Anterior cingulate cortex (tissue), 58 donors: ENCODE measurements at regions not wholly inside any gene's neighbourhood (a gene's known extent, or its start where the extent isn't known, plus 50 kb on each side); places are given as distances from the start of the nearest gene placed in this dataset.
A peak's percentile ranks its signal among the peaks of the same experiment; 100 is the strongest.

ENCODE experiments used
- DNase-seq, 58 donors: peaks; one replicate each; lab custom pipeline; 2025; lab: John Stamatoyannopoulos, UW

DNA sequence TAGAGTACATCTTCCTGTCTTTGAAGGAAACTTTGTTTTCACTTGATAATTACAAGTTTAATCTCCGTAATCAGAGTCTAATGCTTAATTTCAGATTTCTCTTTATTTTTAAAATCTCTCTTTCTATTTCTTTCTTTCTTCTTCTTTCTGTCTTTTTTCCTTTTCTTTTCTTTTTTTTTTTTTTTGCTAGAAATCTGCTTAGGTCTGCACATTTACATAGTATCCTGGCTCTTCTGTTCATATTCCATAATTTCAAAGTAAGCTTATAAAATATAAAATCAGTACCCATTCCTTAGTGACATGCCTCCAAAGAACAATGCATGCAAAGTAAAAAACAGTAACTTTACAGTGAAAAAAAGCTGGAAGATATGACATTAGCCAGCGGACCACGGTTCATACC lies 601.7 kb upstream of the VSTM2A start:
- DNase-seq, result no peak

DNA sequence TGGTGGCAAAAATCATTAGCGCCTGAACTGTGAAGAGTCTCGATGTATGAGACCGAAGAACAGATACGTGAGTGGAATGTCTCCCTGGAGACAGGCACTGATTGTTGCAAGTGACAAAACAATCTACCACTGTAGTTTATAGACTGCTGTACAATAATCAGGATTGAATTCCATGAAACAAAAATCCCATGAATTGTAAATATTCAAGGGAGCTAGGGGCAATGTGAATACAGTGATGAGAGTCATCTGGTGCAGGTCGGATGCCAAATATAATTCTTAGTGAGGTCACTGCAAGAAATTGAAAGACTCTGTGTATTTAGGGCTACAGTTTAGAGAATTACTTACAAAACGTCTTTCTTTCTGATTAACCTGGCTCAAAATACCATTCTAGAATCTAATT lies 594.4 kb upstream of the VSTM2A start:
- no peak for DNase-seq

DNA sequence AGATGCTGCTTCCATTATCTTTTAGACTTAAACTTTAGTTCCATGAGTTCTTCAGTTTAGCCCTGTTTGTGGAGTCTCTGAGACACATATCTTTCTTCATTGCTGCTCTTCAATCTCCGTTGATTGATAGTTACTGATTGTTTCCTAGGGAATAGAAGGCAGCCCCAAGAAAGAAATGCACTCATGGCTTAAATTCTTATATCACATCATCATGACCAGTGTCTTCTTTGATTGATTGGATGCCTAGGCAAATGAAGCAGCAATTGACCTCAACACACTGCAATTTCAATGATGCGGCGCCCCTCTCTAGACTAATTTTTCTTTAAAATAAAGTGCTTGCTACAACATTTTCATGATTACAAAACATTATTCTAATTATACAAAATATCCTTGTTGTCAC lies 576.5 kb upstream of the VSTM2A start:
- DNase-seq, result no peak

DNA sequence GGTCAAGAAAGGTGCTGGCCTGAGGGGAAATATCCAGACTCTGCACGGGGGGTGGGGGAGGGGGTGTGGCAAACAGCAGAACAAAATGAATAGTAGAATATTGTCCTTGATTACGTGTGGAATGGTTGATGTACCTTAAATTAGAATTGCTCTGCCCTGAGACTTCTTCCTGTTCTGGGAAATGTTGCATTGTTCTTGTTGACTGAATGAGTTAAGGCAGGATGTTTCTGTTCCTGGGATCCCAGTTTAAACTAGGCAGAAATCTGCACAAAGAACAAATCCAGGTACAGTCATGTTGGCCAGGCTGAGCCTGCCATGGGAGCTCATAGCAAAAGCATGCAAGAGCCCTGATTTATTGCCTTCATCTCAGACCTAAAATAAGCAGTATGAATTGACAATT lies 558.7 kb upstream of the VSTM2A start:
- DNase-seq, result no peak

DNA sequence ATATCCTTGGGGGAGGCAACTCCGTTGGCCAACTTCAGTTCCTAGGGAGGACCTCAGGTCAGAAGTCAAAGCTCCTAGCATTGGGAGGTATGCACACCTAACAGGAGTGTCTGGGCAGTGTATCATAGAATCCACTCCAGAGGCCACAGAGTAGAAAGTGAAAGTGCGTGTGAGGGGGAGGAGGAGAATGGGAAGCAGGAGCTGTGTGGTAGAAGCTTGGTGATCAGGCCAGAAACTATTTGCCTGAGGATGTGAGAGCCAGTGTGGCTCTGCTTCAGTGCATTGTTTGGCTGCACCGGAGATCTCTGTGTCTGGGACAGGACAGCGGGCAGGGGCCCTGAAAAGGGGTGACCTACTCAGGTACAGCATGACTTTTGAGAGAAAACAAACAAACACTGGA lies 557.4 kb upstream of the VSTM2A start:
- DNase-seq, result no peak

DNA sequence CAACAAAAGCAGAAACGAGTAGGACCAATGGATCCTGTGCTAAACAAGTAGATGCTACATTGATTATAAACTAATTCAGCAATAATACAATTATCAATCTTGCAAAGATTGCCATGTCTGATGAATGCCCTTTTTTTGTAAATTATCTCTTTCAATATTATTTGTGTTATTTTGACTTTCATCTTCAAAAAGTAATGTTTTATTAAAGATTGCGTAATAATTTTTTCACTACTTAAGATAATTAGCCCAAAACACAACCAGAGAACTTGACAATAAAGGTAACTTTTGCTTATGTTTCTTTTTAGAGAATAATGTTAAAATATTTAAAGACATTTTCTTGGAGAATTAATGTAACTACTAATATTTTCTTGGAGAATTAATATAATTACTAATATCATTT lies 553.8 kb upstream of the VSTM2A start:
- no peak for DNase-seq

DNA sequence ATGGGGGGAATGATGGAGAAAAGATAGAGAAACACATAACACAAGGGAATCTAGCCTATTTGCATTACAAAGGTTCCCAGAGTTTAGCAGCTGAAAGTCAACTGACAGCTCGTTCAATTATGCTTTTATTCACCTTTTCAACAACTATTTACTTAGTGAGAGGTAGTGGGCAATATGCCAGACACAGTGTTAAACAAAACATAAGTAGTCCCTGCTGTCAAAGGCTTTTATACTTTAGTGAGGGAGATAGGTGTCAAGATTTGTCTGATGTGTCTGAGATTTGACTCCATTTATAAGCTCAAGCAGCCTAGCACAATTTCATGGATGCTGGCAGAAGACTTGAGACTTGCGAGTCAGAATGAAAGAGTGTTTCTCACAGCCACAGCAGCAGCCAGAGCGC lies 549.0 kb upstream of the VSTM2A start:
- no peak for DNase-seq

DNA sequence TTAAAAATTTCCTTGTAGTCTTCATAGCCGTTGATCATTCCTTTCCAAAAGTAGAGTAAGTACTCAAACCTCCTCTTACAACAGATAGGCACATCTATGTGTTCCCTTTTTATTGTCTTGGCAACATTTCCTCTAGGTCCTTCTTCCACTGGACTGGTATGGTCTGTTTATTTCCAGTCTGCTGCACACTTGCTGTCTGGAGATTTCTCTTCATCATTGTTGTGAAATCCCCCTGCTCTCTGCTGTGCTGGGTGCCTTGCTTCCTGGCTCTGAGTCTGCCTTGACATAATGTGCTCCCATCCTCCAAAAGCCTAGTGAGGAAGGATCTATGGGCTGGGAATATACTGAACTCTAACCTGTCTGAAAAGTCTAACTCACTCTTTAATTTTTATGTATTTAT lies 545.3 kb upstream of the VSTM2A start:
- DNase-seq, result no peak

DNA sequence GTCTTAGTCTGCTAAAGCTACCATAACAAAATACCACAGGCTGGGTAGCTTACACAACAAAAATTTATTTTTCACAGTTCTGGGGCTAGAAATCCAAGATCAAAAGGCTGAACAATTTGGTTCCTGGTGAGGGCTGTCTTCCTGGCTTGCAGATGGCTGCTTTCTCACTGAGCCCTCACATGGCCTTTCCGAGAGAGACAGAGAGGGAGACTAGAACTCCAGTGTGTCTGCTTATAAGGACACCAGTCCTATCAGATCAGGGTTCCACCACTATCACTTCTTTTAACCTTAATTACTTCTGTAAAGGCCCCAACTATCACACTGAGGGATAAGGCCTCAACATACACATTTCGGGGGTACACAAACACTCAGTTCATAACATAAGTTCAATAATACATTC lies 527.4 kb upstream of the VSTM2A start:
- no peak for DNase-seq

DNA sequence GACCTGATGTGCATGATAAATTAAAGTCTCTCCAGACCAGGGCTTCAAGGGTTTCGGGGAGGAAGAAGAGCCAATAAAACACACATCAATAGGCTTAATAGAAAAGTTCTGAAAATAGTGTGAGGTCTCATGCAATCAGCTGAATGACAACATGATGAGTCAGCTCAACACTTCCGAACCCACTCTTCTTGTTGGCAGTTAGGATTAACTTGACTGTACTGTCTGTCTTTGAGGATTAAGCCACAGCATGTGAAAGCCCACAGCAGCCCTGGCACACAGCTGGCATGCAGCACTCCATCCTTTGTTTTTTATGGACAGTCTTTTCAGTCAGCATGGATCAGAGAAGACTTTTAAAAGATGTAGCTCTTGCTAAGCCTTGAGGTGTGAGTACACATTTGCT lies 526.9 kb upstream of the VSTM2A start:
- DNase-seq, result no peak

DNA sequence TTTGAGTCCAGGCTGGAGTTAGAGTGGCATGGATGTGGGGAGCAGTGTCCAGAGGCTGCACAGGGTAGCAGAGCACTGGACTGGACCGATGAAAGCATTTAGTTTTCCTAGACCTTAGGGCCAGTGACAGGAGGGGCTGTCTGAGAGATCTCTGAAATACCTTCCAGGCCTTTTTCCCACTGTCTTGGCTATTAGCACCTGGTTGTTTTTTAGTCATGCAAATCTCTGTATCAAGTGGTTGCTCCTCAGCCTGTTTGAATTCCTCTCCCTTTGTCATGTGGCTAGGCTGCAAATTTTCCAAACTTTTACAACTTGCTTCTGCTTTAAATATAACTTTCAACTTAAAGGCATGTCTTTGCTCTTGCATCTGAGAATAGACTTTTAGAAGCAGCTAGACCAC lies 504.3 kb upstream of the VSTM2A start:
- DNase-seq, result no peak

DNA sequence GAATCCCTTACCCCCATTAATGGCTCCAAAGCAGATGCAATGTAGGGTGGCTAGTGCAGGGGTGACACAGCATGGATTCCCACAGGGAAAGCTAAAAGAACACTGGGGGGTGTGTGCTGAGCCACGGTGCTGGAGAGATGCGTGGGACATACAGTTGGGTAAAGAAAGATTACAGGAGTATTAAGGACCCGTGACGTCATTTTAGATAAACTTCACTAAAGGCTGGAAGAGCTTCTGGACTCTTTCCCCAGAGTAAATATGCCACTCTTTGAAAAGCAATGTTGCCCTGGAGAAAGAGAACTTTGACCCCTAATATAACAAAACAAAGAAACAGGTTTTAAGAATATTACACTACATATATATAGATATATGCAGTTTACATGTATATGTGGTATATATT lies 481.5 kb upstream of the VSTM2A start:
- DNase-seq, result no peak

DNA sequence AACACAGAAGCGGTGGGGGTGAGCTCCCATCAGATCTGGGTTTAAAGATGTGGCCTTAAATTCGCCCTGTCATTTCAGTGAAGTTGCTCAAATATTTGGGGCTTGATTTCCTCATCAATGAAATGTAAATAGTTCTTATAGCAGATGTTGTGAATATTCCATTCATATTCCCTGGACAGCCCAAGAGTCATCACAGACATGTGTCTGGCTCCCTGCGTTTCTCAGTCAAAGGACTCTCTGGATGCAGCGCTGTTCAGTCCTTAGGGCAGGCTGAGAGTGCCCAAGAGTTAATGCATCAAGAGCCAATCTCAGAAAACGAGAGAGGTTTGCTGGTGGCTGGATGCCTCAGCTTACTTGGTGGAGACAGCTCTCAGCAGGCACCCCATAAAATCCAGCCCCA lies 475.5 kb upstream of the VSTM2A start:
- DNase-seq, result no peak

DNA sequence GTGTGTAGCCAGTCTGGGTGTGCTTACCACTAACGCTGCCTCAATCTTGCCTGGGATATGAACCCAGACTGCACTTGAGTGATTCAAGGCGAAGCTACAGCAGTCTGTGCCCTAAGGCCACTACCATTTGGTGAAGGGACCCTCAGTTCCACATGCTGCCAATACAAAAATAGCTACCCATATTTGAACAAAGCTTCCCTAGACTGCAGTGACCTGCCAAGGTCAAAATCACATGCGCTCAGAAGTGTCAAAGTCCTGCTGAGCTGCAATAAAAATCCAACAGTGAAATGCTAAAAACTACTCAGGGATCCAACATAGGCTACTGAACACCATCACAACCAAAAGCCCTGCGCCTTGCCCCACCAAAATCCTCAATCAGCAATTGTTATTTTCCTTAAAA lies 472.3 kb upstream of the VSTM2A start:
- no peak for DNase-seq

DNA sequence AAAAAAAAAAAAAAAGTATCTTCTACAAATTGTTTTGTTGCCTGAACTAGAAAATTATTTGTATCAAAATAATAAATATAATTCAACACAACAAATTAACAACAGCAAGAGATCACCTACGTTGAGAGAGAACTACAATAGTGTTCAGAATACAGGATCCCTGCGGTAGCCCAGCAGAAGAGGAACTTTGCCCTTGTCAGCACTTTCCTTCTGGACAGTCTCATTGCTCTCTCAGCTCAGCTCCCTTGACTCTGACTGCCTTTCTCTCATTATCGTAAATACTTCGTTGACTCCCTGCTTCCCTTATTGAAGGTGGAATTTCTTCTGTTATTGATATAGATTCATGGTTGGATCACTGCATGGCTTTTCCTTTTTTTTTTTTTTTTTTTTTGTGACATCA lies 469.5 kb upstream of the VSTM2A start:
- DNase-seq, result no peak

DNA sequence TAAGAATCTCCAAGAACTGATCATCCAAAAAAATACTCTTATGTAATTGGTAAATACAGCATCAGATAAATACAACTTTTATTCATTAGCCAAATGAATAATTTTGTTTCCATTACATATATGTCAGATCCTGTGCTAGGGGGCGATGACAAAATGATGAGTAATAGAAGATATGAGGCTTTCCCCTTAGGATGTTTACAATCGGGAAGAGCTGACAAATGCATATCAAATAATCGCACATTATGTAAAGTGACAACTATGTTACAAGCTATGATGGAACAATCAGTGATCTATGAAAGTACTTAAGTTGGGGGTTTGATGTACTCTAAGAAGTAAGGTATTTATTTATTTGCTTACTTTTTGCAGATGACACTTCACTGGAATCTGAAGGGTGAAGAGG lies 465.6 kb upstream of the VSTM2A start:
- DNase-seq, result no peak

DNA sequence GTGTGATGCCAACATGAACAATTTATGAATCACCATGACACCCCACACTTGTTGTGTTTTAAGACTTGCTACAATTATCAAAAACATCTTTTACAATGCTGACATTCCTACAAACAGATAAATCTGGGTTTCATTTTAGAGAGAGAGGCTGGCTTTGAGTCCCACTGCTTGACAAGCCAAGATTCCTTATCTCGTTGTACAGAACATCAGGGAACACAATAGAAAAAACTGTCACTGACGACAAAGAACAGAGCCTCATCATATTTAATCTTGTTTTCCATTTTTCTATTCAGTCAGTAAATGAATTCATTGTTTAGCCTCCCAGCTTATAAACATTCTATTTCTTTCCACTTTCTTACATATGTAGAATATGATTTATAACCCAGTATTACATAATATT lies 461.6 kb upstream of the VSTM2A start:
- DNase-seq, result no peak

DNA sequence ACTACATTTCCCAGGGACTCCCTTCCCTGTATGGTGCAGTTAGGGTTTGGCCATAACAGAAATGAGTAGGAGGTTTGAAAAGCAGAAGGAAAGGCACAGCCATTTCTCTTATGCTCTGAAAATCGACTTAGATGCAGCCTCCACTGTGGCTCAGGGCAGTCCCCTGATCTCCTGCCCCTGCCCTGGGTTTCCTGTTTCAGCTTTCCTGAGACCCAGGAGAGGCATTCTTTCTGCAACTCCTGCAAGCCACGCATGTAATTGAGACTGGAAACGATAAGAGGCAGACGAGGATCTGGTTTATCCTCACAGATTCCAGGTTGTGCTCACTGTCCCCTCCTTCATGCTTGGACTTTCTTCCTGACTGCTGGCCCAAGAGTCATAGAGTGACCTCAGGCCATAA lies 461.2 kb upstream of the VSTM2A start:
- DNase-seq, result no peak

DNA sequence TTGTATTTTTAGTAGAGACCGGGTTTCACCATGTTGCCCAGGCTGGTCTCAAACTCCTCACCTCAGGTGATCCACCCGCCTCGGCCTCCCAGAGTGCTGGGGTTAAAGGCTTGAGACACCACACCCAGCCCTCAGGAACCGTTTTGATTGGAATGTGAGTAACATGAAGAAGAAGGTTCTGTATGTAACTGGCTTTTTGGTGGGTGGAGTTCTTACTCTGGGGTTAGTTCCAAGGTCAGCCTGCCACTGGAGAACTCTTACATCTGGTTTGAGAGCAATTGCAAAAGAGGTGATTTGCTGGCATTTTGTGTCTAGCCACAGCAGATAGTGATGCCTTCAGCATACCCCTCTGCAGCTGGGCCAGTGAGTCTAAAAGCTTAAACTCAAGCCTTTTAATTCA lies 457.8 kb upstream of the VSTM2A start:
- no peak for DNase-seq

DNA sequence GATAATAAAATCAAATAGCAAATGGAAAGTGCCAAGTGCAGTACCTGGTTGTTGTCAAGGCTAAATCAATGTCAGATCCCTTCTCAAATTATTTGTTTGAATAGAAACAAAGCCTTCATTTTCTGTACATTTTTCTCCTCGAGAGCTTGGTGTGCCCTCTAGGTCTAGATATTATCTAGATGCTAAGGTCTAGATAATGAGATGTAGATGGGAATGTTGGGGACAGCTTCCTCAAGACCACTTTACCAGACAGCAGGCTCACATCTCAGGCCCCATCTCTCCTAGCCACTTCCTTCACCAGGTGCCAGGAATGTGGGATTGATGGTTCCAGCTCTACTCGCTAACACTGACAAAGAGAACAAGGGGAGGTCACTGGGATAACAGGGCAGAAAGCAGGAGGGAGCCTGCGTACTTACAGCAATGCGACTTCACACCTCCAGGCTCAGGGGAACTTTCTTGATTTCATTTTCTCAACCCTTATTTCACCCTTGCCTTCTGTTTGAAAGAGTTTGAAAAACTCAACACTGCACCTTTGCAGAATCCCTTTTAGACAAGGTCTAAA lies 451.4 kb upstream of the VSTM2A start:
- DNase-seq, result no peak

DNA sequence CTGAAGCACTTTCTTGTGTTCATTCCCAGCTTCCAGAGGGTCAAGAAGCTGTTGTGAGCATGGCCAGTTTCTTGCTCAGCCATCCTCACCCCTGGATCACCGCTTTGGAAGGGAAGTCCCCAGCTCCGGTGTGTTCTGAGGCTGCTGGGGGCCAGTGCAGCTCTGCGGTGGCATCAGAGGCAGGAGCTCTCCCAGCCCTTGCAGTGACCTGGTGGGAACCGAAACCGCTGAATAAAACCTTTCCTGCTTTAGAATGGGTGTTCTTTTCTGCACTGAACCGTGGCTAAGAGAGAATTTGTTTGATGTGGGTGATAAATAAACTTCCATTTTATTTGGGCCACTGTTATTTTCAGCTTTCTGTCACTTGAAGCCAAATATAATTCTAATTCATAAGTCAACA lies 450.9 kb upstream of the VSTM2A start:
- no peak for DNase-seq

DNA sequence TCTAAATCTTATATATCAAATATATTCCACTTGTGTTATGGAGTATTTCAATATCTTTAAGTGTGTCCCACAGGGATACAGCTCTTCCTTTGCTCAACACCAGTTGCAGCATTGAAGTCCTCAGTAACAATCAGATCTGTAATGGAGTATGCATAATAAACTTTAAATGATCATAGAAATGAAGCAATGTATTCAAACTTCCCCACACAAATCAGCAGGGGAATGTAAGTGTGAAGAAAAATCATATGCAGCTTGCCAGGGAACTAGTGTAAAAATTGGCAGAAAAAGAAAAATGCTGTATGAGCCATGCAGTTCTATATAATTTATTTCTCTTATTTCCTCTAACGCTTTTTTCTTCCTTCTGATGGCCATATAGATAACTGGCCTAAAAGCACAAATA lies 444.3 kb upstream of the VSTM2A start:
- no peak for DNase-seq

DNA sequence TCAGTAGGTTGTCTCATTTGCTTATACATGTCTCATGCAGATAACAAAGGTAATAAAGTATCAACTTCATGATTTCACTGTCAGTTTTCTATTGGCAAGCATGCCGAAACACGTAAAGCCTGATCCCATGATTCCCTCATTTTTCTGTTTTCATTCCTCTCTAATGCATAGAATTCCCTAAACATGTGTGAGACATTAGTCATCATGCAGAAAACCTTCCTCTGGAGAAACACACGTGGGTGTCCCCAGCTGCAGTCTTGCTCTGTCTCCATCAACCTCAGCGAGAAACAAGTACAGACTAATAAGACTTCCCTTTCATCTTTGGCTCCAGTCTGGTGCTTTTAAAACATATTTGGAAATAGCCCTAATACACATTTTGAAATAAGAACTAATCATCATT lies 432.7 kb upstream of the VSTM2A start:
- DNase-seq, result peak in 2 of 58 donors; percentile 2 to 9
